HG02884 (cell line): ENCODE measurements at regions not wholly inside any gene's neighbourhood (a gene's known extent, or its start where the extent isn't known, plus 50 kb on each side); places are given as distances from the start of the nearest gene placed in this dataset.
"Not testable (repeated sequence)": the region's sequence is repeated elsewhere in the genome, so short reads cannot be mapped to it uniquely, and the experiment has no call there.

ENCODE experiments used
- ATAC-seq: cut with Tn5 transposase; IDR thresholded peaks from one replicate; pipeline ENCODE4 v1.9.1; 2021; ENCODE audit warnings: mild to moderate bottlenecking, moderate library complexity; ENCODE audit not compliant: unreplicated experiment

DNA sequence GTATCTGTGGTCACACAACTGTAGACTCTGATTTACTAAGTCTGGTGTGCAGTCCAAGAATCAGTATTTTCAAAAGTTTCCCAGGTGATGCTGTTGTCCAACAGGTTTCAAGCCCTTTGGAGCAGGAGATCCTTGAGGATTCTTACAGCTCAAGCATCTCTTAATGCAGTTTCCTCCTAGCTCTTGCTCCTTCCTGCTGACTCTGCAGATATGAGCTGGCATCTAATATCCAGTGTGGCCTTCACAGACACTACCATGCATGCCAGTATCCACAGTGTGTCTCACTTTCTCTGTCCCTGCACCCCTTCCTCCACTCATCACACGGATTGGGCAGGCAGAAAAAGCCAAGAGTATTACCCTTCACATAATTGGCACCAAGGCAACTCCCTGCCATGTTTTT lies 182.2 kb upstream of the TNC start:
- ATAC-seq, result no peak

DNA sequence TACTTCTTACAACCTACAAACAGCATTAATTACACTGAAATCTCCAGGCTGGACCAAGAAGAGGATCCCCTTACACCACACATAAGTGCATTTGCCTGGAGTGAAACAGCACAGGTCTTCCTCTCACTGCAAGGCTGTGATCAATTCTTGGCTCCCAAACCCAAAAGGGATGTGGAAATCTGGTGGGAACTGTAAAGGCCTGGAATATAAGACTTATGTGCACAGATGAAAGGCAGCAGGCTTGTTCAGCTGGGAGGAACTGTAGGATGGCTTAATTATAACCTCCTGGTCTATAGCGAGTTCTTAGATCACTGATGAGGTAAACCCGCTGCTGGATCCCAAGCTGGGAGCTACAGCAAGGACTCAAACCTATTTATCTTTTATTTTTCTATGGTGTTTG lies 182.9 kb upstream of the TNC start:
- ATAC-seq, result no peak

DNA sequence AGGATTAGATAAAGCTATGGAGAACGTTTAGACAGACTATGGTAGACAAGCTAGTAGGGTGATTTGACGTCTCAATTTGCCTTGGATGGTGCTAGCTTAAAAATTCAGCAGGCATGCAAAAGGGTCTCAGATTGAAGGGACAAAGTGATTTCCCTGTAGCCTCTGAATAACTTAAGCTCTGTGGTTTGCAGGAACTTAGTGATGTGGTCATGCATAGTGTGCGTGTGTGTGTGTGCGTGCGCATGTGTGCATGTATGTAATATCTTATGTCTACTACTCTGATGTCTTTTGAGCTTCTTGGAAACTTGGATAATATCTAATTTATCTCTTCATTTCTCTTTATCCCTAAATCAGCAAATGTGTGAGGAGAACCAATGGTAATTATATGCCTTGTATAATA lies 183.6 kb upstream of the TNC start:
- ATAC-seq, result no peak

DNA sequence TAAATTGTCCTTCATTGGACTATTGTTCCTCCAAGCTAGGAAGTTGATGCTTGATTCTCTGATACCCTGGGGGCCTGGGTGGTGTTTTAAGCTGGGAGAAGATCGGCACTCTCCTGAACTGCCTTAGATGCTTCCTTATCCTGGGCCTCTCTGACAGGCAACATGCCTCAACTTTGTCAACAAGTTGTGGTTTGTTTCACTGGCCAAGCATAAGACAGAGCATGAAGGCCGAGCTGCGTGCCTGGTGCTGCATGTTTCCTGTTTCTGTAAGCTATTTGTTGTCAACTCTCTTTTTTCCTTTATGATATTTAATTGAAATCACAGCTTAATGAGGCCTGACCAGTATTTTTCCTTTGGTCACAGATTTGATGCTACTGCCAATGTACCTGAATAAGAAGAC lies 187.6 kb upstream of the TNC start:
- no peak for ATAC-seq

DNA sequence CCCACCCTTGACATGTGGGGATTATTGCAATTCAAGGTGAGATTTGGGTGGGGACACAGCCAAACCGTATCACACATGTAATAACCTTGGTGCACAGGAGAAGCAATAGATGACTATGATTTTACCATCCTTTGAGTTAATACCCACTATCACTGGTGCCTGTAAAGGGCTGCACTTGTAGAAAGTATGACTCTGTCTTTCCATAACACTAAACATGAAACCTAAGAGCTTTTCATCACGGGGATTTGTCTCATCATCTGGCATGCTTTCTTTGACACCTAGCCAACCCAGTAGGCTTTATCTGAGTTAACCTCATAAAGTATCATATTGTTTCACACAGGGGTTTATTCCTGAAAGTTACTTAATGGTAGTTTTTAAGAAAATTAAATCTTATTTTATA lies 188.9 kb upstream of the TNC start:
- no peak for ATAC-seq

DNA sequence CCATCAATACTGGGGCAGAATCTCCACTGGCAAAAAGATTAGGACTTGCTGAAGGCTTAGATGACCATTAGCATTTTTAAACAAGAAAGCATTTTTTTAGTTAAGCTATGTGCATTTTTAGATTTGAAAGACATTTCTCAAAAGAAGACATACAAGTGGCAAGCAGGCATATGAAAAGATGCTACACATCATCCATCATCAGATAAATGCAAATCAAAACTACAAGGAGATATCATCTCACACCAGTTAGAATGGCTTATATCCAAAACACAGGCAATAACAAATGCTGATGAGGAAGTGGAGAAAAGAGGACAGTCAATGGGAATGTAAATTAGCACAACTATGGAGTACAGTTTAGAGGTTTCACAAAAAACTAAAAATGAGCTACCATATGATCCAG lies 195.6 kb upstream of the TNC start:
- ATAC-seq, result no peak

DNA sequence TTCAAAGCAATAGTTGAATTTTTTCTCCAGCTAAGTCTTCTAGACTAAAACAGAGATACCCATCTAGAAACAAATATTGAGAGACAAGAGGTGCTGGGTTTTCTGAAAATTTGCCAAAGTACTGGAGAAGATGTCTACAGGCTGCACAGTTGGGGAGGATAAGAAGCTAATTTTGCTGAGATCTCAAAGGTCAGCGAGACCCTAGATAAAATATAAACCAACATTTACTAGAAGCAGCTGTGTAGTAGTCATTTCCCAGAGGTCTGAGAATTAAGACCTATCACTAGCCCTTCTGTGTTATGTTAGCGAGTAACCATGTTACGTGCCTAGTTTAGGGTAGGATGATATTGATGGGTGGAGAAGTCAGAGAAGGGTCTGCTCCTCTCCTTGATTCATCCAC lies 208.5 kb upstream of the TNC start:
- no peak for ATAC-seq

DNA sequence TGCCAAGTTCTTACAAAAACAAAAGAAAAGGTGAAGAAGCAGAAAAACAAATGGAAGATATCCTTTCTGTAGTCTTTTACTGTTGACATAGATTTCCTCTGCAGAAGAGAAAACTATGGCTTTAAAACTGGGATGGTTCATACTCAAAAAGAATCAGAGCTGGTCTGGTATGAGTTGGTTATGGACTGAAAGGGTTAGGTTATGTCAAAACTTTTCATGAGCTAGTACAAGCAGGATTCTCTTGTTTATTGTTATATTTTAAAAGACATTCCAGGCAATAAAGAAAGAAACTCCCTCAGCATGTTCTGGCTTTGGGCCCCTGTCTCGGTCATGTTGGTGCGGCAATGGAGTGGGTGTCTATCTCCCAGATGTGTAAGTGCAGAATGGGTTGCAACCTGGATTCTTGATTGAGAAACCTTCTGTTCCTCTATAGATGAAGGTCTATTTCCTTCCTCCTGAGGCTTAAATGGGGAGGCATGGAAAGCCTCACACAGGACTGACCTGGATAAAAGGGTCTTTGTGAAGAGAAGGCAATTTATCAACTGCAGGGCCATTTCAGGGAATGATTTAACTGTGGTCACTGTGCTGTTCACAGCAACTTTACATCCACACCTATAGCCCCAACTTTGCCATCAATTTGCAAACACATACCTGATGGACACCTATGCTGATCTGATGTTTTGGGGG lies 209.6 kb upstream of the TNC start:
- ATAC-seq, result no peak

DNA sequence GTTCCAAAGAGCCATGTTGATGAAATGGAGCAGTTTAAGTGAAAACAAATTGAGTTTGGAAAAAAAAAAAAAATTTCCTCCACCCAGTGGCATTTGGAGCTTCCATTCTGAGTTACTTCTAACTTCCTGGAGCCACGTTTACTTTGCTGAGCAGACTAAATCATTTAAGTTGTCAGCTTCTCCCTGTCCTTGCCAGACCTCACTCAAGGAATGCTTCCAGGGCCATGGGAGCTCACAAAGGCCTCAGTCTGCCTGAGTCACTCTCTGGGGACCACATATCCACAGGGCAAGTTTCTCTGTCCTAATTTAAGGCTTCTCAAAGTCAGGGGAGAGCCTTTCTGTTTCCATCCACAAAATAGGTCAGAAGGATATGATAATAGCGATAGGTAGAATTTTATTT lies 210.3 kb upstream of the TNC start:
- no peak for ATAC-seq

DNA sequence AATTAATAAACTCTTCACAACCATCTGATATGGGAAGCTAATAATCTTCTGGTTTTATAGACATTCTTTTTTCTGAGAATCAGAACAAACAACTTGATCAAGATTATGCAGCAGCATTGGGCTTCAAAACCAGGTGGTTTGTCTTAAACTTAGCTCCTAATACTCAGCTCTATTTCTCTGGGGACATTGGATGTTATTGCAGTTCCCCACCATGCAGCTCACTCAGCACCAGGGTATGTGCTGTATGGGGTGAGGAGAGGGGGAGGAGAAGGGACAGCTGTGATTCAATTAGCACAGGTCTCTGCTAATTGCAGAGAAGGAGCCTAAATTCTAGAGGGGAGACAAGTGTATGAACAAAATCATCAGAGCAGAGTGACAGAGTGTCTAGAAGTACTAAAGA lies 210.7 kb upstream of the TNC start:
- ATAC-seq, result no peak

DNA sequence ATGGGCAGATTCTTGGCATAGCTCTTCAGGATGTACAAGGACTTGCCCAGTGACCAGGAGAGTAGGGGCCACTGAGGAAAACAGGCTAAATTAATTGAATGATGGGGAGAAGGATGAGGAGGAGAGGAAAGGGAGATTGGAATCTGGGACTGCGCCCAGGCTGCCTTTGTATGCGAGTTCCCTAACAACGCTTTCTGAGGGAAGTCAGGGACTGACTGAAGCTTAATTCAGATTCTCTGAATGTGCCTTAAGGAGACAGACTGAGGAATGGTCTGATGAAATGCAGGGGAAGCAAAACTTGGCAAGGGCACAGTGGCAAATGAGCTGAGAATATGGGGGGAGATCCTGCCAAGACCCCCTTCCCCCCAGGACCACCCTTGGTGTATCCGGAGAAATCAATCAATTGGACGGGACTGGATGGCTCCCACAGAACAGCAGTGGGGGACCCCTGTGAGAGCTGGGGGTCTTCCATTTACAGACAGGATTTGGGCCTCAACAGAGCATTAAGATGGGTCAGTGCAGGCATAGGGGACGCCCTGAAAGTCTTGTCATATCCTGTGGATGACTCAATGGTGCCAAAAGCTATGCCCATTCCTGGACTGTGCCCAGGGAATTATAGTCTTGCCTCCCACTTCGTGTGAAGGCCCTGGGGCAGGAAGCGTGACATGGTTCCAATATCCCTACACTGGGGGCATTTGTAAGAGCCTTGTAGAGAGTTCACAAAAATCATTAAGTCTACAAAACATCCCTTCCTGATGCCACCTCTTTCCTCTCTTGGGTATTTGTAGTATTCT lies 215.5 kb upstream of the TNC start:
- ATAC-seq, result no peak

DNA sequence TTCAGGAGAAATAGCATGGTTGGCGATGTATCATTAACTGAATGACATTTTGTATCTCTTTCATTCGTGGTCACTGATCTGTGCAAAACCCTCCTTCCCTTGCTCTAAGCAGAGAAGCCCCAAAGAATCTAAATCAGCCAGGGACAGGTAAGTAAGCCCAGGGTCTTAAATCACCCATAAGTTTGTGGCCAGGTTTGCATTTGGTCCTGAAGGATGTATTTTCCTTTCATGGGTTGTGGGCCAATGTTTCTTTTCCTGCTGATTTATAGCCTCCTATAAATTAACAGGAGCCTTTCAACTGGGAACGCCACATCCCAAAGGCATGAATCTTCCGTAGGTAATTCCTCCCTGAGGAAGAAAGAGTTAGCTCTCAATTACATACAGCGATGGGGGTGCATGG lies 217.5 kb upstream of the TNC start:
- ATAC-seq, result no peak

DNA sequence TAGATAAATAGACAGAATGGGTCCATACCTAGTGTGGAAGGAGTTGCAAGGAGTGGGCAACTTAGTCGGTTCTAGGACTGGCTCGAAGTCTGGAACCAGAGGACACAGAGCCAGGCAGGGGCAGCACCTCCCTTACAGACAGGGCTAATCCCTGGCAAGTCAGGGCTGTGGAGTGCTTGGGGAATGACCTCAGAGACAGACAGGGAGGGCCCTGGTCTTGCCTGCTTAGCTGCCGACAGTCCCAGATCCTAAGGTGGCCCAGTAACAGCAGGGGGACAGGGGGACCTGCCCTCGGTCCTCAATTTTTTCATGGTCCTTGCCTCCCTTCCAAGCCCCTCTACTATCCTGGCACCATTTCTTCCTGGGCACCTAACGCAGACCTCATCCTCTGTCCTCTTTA lies 222.4 kb upstream of the TNC start:
- ATAC-seq, result no peak

DNA sequence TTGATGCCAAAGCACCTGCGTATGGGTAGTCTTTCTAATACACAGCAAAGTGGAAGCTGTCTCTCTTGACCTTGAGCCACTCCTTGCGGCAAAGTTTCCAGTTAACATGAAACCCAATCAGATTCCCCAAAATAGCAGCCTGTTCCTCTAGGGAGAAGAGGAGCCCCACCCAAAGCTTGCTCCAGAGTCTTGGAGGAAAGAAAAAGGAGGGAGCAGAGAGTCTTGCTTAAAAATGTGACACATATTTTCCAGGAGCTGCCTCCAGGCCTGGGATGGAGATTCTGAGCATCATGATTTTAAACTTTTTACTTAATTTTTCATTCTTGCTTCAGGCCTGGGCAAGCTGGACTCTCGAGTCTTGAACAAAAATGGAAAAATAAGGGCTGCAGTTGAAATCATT lies 223.5 kb upstream of the TNC start:
- no peak for ATAC-seq

DNA sequence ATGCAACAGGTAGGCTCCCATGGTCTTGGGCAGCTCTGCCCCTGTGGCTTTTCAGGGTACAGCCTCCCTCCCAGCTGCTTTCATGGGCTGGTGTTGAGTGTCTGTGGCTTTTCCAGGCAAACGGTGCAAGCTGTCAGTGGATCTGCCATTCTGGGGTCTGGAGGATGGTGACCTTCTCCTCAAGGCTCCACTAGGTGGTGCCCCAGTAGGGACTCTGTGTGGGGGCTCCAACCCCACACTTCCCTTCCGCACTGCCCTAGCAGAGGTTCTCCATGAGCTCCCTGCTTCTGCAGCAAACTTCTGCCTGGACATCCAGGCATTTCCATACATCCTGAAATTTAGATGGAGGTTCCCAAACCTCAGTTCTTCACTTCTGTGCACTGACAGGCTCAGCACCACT lies 229.8 kb upstream of the TNC start:
- ATAC-seq, result not testable (repeated sequence)

DNA sequence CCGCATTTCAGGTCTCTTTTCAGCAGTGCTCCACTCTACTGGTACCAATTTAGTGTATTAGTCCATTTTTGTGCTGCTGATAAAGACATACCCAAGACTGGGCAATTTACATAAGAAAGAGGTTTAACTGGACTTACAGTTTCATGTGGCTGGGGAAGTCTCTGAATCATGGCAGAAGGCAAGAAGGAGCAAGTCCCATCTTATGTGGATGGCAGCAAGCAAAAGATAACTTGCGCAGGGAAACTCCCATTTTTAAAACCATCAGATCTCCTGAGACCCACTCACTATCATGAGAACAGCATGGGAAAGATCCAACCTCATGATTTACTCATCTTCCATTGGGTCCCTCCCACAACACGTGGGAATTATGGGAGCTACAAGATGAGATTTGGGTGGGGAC lies 231.0 kb upstream of the TNC start:
- ATAC-seq, result not testable (repeated sequence)

DNA sequence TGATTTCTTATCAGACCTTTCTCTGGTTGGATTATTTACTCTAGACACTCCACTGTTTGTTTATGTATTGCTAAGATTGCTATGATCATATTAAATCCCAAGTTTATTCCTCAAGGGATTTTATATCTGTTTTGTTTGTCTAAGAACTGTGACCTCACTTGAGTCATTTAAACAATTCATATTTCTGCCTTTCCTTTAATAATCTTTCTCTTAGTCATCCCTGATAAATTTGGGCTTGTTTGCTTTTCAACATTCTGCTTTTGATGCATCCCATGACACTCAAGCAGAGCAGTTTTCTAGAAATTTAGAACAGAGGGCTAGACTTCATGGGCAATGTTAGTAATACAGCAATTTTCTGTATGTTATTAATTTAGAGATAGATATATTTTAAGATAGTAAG lies 231.6 kb upstream of the TNC start:
- no peak for ATAC-seq

DNA sequence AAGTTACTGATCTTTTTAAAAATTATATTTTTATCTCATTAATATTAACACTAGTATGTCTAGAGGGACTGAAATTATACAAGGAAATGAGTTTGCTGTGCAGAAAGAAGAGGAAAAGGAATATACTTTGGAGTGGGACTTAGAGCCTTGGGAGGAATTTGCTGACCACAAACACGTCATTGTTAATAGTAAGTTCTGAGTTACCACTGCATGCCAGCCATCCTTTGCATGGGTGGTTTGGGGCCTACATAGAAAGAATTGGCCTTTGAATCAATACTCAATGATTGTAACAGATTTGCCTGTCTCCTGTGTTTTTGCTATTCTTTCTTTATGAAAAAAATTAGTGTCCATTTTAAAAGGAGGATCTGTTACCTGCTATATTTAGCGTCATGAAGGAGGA lies 232.6 kb upstream of the TNC start:
- ATAC-seq, result no peak

DNA sequence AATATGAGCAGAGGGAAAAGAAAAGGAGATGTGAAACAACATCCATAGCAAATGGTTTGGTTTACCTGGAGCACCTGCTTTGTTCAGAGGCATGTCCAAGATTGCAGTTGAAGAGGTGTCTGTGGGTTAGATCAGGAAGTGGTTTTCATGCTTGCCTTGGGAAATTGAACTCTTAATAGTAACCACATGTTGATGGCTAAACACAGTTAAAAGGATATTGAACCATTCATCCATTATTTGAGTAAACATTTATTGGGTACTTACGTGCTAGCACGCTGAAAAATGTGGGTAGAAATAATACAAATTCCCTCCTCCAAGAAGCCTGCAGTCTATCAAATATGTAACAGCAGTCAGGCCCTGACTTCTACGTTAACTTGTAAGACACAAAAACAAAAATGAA lies 235.7 kb upstream of the TNC start:
- no peak for ATAC-seq

DNA sequence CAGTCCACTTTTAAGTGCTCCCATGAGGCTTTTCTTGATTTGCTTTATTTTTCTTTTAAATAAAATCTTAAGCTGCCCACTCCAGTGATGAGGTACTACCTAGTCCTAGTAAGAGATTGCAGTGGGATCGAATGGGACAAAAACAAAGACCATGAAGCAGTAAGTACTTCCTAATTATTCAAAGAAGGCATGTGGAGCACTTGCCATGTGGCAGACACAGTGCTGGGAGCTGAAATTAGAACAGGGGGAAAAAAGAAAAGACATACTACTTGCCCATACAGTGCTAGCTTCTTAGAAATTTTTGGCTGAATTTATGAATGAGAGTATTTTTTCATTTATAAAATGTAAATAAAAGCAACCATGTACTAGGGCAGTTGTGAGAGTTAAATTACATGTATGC lies 239.9 kb upstream of the TNC start:
- ATAC-seq, result no peak

DNA sequence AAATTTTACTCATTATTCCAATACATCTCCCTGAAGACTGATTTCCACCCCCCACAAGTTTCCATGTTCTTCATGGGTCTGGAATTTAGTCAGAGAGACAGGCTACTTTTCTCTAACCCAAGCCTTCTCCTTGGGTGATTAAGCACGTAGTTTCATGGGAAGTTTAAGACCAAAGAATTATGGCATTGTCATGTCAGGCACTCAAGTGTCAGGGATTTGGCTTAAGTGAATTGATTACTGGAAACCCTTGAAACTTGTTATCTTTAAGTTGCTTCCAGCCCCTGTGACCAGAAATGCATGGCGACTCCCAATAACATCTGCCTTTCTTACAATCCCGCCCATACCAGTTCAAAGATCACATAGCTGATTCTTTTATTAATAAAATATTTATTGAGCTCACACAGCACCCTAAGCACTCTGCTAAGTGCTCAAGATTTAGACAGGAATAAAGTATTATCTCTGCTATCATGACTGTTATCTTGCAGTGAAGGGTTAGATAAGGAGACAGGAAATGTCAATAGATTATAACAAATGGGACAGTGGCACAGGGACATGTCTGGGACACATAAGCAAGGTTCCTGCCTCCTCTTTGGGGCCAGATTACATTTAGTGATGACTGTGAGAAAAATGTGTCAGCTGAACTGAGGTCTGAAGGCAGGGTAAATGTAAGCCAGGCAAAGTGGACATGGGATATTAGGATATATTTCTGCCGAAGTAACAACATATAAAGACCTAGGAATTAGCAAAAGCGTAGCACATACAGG lies 241.2 kb upstream of the TNC start:
- no peak for ATAC-seq

DNA sequence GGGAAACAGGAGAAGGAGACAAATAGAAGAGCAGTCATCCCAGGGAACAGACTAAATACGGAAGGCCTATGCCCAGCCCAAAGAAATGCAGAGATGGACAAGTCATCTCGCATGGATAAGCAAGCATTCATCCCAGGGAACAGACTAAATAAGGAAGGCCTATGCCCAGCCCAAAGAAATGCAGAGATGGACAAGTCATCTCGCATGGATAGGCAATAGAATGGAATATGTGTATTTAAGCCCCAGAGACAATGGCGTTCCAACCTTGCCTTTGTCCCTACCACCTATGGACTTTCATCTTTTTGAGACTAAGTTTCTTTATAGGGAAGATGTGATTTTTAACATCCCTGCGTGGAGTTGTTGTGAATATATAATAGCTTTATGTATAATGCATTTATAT lies 242.2 kb upstream of the TNC start:
- ATAC-seq, result no peak
